PC-9 (cell line): ENCODE measurements at regions not wholly inside any gene's neighbourhood (a gene's known extent, or its start where the extent isn't known, plus 50 kb on each side); places are given as distances from the start of the nearest gene placed in this dataset.

Source experiments
- BruUV-seq: library from RNA; stranded (reverse); fragments of 400-500 nt; replicated peaks from 2 replicates; lab custom pipeline; 2021; lab: Mats Ljungman, UMichigan
- CTCF ChIA-PET: fragments of 300-600 bp; sonication (Branson Sonifier 250); formaldehyde crosslinking; loops from one replicate; lab custom pipeline; 2022; ENCODE audit warnings: antibody characterized with exemption; lab: Charles Lee
- POLR2A ChIA-PET: fragments of 300-600 bp; sonication (Branson Sonifier 250); formaldehyde crosslinking; loops from one replicate; lab custom pipeline; 2022; ENCODE audit warnings: antibody characterized with exemption; ENCODE audit not compliant: unreplicated experiment; lab: Charles Lee
- DNase-seq, 2 experiments: peaks; one replicate each; pipeline versions ENCODE4 v3.0.0 to v3.0.0-alpha.2; 2015 to 2022; ENCODE audit warnings: mixed read lengths in 1 of 2
- H2AFZ ChIP-seq: fragments of 200-600 bp; sonication (generic); 2 replicates; pipeline ENCODE4 v1.8.1; 2017; ENCODE audit warnings: antibody characterized with exemption
- H3F3A ChIP-seq: fragments of 200-600 bp; sonication (generic); 2 replicates; pipeline ENCODE4 v1.8.1; 2017; ENCODE audit warnings: antibody characterized with exemption, mild to moderate bottlenecking, low read depth; ENCODE audit not compliant: insufficient read depth
- H3K27ac ChIP-seq: fragments of 200-600 bp; sonication (generic); 2 replicates; pipeline ENCODE4 v1.6.1; 2016; ENCODE audit warnings: mixed run types
- H3K27me3 ChIP-seq: fragments of 200-600 bp; sonication (generic); 2 replicates; pipeline ENCODE4 v1.6.1; 2016; ENCODE audit warnings: low read depth, mixed run types; ENCODE audit not compliant: insufficient read depth
- H3K36me3 ChIP-seq: fragments of 200-600 bp; sonication (generic); 2 replicates; pipeline ENCODE4 v1.6.1; 2016; ENCODE audit warnings: low read depth, mixed run types
- H3K4me1 ChIP-seq: fragments of 200-600 bp; sonication (generic); replicated peaks from 2 replicates; pipeline ENCODE4 v1.6.1; 2016; ENCODE audit warnings: mixed run types; ENCODE audit not compliant: insufficient read depth
- H3K4me2 ChIP-seq: fragments of 200-600 bp; sonication (generic); 2 replicates; pipeline ENCODE4 v1.6.1; 2017; ENCODE audit warnings: mixed run types
- H3K4me3 ChIP-seq: fragments of 200-600 bp; sonication (generic); 2 replicates; pipeline ENCODE4 v1.6.1; 2016; ENCODE audit warnings: mixed run types
- H3K79me2 ChIP-seq: fragments of 200-600 bp; sonication (generic); 2 replicates; pipeline ENCODE4 v1.6.1; 2017; ENCODE audit warnings: low read depth, mixed run types
- H3K9me2 ChIP-seq: fragments of 200-600 bp; sonication (generic); 2 replicates; pipeline ENCODE4 v1.8.1; 2017; ENCODE audit warnings: mild to moderate bottlenecking; ENCODE audit not compliant: insufficient read depth
- H3K9me3 ChIP-seq: fragments of 200-600 bp; sonication (generic); 2 replicates; pipeline ENCODE4 v1.8.1; 2016; ENCODE audit warnings: low read depth; ENCODE audit not compliant: insufficient read depth
- H4K20me1 ChIP-seq: fragments of 200-600 bp; sonication (generic); 2 replicates; pipeline ENCODE4 v1.8.1; 2017; ENCODE audit not compliant: insufficient read depth
- EZH2 ChIP-seq: fragments of 200-600 bp; sonication (generic); IDR thresholded peaks from 2 replicates; pipeline ENCODE4 v1.8.0; 2017; ENCODE audit warnings: antibody characterized with exemption, low read depth
- intact Hi-C: fragments of 100-400 bp; cut with micrococcal nuclease; formaldehyde crosslinking; loops from one replicate; pipeline ENCODE4 v1.10.0; 2022; ENCODE audit not compliant: unreplicated experiment
- TF ChIP-seq, protein P1 (sequence below): fragments of 200-600 bp; sonication (generic); conservative IDR thresholded peaks from 2 replicates; pipeline ENCODE4 v1.6.1; 2017; ENCODE audit warnings: mixed run types, antibody characterized with exemption, mild to moderate bottlenecking, moderate library complexity

DNA sequence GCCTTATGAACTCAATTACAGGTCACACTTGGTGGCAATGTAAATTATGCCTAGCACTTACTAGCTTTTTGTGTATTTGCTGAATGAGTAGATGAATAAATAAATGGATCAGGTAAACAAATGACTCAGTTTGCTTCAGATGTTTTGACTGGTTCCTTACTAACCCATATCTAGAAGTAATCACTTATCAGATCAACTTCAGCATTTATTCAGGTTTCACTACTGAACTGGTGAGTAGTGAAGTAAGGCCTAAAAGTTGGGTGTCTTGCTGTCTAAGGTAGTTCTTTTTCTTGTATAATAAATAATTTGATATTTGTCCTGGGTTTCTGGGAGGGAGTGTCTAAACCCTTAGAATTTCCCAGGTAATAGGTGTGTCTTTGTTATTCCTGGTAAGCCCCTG is 205.0 kb downstream of the UXS1 start:
- Histone ChIP-seq H3K79me2 (no peaks in the 10 kb centered on the region), H3K27ac (no peak overlapping the region), H3K9me2 (no peaks in the 10 kb centered on the region), H3K9me3 (no peaks in the 10 kb centered on the region), H3K36me3 (no peaks in the 10 kb centered on the region), H3K4me1 (no peaks in the 10 kb centered on the region), H2AFZ (no peak overlapping the region), H3F3A (no peaks in the 10 kb centered on the region), H3K27me3 (no peaks in the 10 kb centered on the region), H3K4me3 (no peak overlapping the region), H4K20me1 (no peaks in the 10 kb centered on the region), H3K4me2 (no peak overlapping the region)
- TF ChIP-seq EZH2 = no peak
- TF ChIP-seq, protein P1, sequence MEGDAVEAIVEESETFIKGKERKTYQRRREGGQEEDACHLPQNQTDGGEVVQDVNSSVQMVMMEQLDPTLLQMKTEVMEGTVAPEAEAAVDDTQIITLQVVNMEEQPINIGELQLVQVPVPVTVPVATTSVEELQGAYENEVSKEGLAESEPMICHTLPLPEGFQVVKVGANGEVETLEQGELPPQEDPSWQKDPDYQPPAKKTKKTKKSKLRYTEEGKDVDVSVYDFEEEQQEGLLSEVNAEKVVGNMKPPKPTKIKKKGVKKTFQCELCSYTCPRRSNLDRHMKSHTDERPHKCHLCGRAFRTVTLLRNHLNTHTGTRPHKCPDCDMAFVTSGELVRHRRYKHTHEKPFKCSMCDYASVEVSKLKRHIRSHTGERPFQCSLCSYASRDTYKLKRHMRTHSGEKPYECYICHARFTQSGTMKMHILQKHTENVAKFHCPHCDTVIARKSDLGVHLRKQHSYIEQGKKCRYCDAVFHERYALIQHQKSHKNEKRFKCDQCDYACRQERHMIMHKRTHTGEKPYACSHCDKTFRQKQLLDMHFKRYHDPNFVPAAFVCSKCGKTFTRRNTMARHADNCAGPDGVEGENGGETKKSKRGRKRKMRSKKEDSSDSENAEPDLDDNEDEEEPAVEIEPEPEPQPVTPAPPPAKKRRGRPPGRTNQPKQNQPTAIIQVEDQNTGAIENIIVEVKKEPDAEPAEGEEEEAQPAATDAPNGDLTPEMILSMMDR = no peak
- no peak for DNase-seq
- CTCF ChIA-PET = no interaction called here
- POLR2A ChIA-PET = no interaction called here
- BruUV-seq = no TSS peak
- intact Hi-C loops = no loop called here

DNA sequence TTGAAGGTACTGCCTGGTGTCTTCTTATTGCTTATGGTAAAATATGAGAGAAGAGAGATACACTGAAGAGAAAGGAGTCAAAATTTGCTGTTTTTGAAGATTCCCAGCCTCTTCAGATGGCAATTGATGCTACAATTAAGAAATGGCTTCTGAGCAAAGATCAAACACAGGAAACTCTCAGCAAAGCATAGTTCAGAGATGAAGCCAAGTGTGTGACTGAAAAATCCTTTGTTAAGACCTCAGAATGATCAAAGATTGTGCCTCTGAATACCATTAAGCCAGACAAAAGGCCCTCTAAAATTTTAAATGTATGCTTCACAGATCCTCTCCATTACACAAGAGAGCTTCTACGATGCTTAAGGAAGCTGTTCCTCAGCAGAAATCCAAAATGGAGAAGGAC is 216.3 kb downstream of the UXS1 start:
- Histone ChIP-seq H3F3A (no peaks in the 10 kb centered on the region), H3K36me3 (no peaks in the 10 kb centered on the region), H4K20me1 (no peaks in the 10 kb centered on the region), H3K27me3 (peaks cover 14% of the 10 kb centered on the region; the same call in 1 of the 2 replicates), H3K79me2 (no peaks in the 10 kb centered on the region), H2AFZ (no peak overlapping the region), H3K4me2 (no peak overlapping the region), H3K4me3 (no peak overlapping the region), H3K9me3 (no peaks in the 10 kb centered on the region), H3K9me2 (no peaks in the 10 kb centered on the region), H3K4me1 (no peaks in the 10 kb centered on the region), H3K27ac (no peak overlapping the region)
- ChIA-PET POLR2A (no interaction called here), CTCF (no interaction called here)
- intact Hi-C loops = no loop called here
- TF ChIP-seq, protein P1 = no peak
- TF ChIP-seq EZH2 = no peak
- no peak for DNase-seq
- no TSS peak for BruUV-seq

DNA sequence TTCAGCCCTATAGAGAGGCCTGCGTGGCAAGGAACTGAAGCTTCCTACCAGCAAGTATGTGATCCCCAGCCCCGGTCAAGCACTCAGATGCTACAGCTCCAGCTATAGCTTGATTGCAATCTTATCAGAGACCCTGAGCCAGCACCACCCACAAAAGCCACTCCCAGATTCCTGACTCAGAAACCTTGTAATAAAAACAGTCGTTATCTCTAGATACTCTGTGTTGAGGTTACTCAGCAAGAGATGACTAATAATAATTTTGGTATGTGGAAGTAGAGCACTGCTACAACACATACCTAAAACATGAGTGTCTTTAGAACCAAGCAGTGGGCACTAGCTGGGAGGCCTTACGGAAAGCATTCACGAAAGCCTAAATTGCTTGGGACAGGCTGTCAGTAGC is 216.9 kb downstream of the UXS1 start:
- Histone ChIP-seq H3K4me3 (no peak overlapping the region), H3K79me2 (no peaks in the 10 kb centered on the region), H3K36me3 (no peaks in the 10 kb centered on the region), H3K4me1 (no peaks in the 10 kb centered on the region), H3K4me2 (no peak overlapping the region), H2AFZ (no peak overlapping the region), H3K9me3 (no peaks in the 10 kb centered on the region), H3K27me3 (peaks cover 16% of the 10 kb centered on the region; the same call in 1 of the 2 replicates), H4K20me1 (no peaks in the 10 kb centered on the region), H3K27ac (no peak overlapping the region), H3K9me2 (no peaks in the 10 kb centered on the region), H3F3A (no peaks in the 10 kb centered on the region)
- CTCF ChIA-PET = no interaction called here
- TF ChIP-seq, protein P1 = no peak
- TF ChIP-seq EZH2 = no peak
- intact Hi-C loops = no loop called here
- peak in 1 of 2 experiments; percentile 87 for DNase-seq
- POLR2A ChIA-PET = no interaction called here
- BruUV-seq = no TSS peak
